Karpas-422 (cell line): ENCODE measurements at regions not wholly inside any gene's neighbourhood (a gene's known extent, or its start where the extent isn't known, plus 50 kb on each side); places are given as distances from the start of the nearest gene placed in this dataset.

ENCODE experiments used
- DNase-seq: peaks from one replicate; pipeline ENCODE4 v3.0.0-alpha.2; 2015
- H2AFZ ChIP-seq: fragments of 200-600 bp; sonication (generic); 2 replicates; pipeline ENCODE4 v1.6.1; 2014; ENCODE audit warnings: antibody characterized with exemption, low read length, mixed read lengths
- H3K27ac ChIP-seq: fragments of 200-600 bp; sonication (generic); 2 replicates; pipeline ENCODE4 v1.5.1; 2014; ENCODE audit warnings: mild to moderate bottlenecking, low read length, moderate library complexity
- H3K27me3 ChIP-seq: fragments of 200-600 bp; sonication (generic); 2 replicates; pipeline ENCODE4 v1.6.1; 2014; ENCODE audit warnings: low read length, mixed read lengths
- H3K36me3 ChIP-seq: fragments of 200-600 bp; sonication (generic); 2 replicates; pipeline ENCODE4 v1.6.1; 2014; ENCODE audit warnings: low read length, mixed read lengths; ENCODE audit not compliant: insufficient read depth
- H3K4me1 ChIP-seq: fragments of 200-600 bp; sonication (generic); 2 replicates; pipeline ENCODE4 v1.6.1; 2014; ENCODE audit warnings: mild to moderate bottlenecking, low read length, mixed read lengths
- H3K4me2 ChIP-seq: fragments of 200-600 bp; sonication (generic); 2 replicates; pipeline ENCODE4 v1.6.1; 2014; ENCODE audit warnings: low read length, low read depth, mild to moderate bottlenecking; ENCODE audit not compliant: poor library complexity, severe bottlenecking
- H3K4me3 ChIP-seq: fragments of 200-600 bp; sonication (generic); 2 replicates; pipeline ENCODE4 v1.5.1; 2014; ENCODE audit warnings: mild to moderate bottlenecking, antibody characterized with exemption, low read length, mixed read lengths
- H3K79me2 ChIP-seq: fragments of 200-600 bp; sonication (generic); 2 replicates; pipeline ENCODE4 v1.6.1; 2014; ENCODE audit warnings: mild to moderate bottlenecking, low read length, mixed read lengths
- H3K9ac ChIP-seq: fragments of 200-600 bp; sonication (generic); 2 replicates; pipeline ENCODE4 v1.6.0; 2014; ENCODE audit warnings: low read length
- H3K9me2 ChIP-seq: fragments of 200-600 bp; sonication (generic), shearing (Covaris generic); replicated peaks from 2 replicates; pipeline ENCODE4 v1.6.0; 2014; ENCODE audit warnings: mild to moderate bottlenecking, low read length, moderate library complexity; ENCODE audit not compliant: insufficient read depth
- H3K9me3 ChIP-seq: fragments of 300-700, 200-600 bp; sonication (generic); 2 replicates; pipeline ENCODE4 v1.6.1; 2014; ENCODE audit warnings: low read length, mixed read lengths
- H4K20me1 ChIP-seq: fragments of 200-600 bp; sonication (generic); 2 replicates; pipeline ENCODE4 v1.6.1; 2014; ENCODE audit warnings: mild to moderate bottlenecking, antibody characterized with exemption, low read length, low read depth; ENCODE audit not compliant: insufficient read depth

DNA sequence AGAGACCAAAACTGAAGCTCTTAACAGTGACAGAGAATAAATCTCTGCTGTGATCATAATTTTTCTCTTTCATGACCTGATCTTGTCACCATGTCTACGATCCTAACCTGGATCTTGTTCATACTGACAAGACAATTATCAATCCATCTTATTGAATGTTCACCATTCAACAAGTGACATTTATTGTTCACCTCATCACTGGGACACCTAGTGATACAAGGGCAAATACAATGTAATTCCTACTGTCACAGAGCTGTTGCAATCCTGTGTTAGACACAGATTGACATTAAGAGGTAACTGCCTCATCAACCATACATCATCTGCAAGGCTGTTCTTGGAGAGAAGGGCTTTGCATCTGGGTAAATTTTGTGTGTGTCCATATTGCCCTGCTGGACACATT lies 942.4 kb upstream of the PRR20A start:
- DNase-seq, result no peak
- Histone ChIP-seq H3K9me3 (peaks cover 24% of the 10 kb centered on the region), H3K4me2 (no peak overlapping the region), H3K4me1 (no peaks in the 10 kb centered on the region), H3K36me3 (no peaks in the 10 kb centered on the region), H3K27ac (no peak overlapping the region), H3K4me3 (no peak overlapping the region), H2AFZ (no peak overlapping the region), H3K27me3 (no peaks in the 10 kb centered on the region), H3K79me2 (no peaks in the 10 kb centered on the region), H4K20me1 (no peaks in the 10 kb centered on the region), H3K9me2 (no peaks in the 10 kb centered on the region), H3K9ac (no peak overlapping the region)

DNA sequence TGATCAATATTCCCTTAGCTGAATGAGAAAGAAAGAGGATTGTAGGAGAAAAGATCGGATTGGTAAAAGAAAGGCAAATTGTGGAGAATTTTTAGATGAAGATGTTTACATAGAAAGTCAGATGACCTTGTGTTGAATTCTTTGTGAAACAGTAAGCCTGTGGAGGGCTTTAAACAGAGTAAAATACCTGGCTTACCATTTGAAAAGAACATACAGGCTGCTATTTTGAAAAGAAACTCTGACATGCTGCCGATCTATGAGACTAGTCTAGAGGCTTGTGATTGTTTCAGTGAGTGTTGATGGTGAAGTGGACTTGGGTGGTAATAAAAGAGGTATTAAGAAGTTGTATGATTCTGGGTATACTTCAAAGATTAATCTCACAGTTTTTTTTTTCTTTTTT lies 938.9 kb upstream of the PRR20A start:
- no peaks in the 10 kb centered on the region for H3K4me1 ChIP-seq
- peaks cover 34% of the 10 kb centered on the region for H3K9me3 ChIP-seq
- no peak overlapping the region for H3K4me3 ChIP-seq
- H3K27me3 ChIP-seq, result no peaks in the 10 kb centered on the region
- H3K9me2 ChIP-seq, result no peaks in the 10 kb centered on the region
- H3K9ac ChIP-seq, result no peak overlapping the region
- no peaks in the 10 kb centered on the region for H3K36me3 ChIP-seq
- H4K20me1 ChIP-seq, result no peaks in the 10 kb centered on the region
- no peak overlapping the region for H2AFZ ChIP-seq
- H3K27ac ChIP-seq, result no peak overlapping the region
- H3K79me2 ChIP-seq, result no peaks in the 10 kb centered on the region
- DNase-seq, result no peak
- no peak overlapping the region for H3K4me2 ChIP-seq

DNA sequence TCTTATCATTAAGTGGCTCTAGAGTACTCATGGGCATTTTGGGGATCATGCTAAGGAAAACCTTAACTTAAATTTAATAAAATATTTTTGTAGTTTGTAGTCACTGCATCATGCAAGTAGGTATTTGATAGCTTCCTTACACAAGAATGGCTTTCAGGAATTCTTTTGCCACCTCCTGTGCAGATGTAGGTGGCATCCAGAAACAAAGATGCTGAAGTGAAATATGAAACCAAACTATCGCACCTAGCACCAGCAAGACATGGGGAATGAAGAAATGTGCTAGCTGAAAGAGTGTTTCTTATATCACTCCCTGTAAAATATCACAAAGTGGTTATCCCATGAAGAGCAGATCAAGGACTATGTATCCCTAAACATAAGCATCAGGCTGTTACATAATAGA lies 924.5 kb upstream of the PRR20A start:
- no peaks in the 10 kb centered on the region for H3K4me1 ChIP-seq
- no peaks in the 10 kb centered on the region for H4K20me1 ChIP-seq
- no peak overlapping the region for H3K4me2 ChIP-seq
- H3K27ac ChIP-seq, result no peak overlapping the region
- no peak overlapping the region for H2AFZ ChIP-seq
- H3K27me3 ChIP-seq, result no peaks in the 10 kb centered on the region
- peaks cover 45% of the 10 kb centered on the region for H3K9me3 ChIP-seq
- no peaks in the 10 kb centered on the region for H3K79me2 ChIP-seq
- DNase-seq, result no peak
- H3K9me2 ChIP-seq, result no peaks in the 10 kb centered on the region
- H3K36me3 ChIP-seq, result no peaks in the 10 kb centered on the region
- no peak overlapping the region for H3K4me3 ChIP-seq
- no peak overlapping the region for H3K9ac ChIP-seq

GRCh38 chr13:56247692-56248091 lies 893.0 kb upstream of the PRR20A start:
- H3K4me2 ChIP-seq, result no peak overlapping the region
- DNase-seq, result no peak
- no peaks in the 10 kb centered on the region for H3K79me2 ChIP-seq
- H3K9me2 ChIP-seq, result no peaks in the 10 kb centered on the region
- H3K9me3 ChIP-seq, result peaks cover 49% of the 10 kb centered on the region
- no peaks in the 10 kb centered on the region for H3K4me1 ChIP-seq
- H3K9ac ChIP-seq, result no peak overlapping the region
- H3K36me3 ChIP-seq, result no peaks in the 10 kb centered on the region
- no peak overlapping the region for H3K4me3 ChIP-seq
- H3K27me3 ChIP-seq, result no peaks in the 10 kb centered on the region
- no peaks in the 10 kb centered on the region for H4K20me1 ChIP-seq
- no peak overlapping the region for H3K27ac ChIP-seq
- H2AFZ ChIP-seq, result no peak overlapping the region

DNA sequence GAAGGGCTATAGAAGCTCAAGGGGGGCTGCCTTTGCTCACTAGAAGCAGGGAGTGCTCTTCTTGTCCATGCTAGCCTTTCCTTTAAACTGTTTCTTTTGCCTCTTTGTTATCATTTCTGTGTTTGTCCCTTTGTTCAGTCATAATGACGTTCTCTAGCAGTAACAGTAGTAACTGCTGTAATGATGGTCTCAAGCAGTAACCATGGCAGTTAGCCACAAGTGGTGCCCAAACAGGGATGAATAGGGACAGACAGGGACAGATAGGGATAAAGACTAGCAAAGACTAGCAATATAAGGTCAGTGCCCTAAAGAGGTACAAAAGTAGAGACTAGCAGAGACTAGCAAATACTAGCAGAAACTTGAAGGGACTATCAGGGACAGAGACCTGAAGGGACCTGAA lies 869.0 kb upstream of the PRR20A start:
- no peaks in the 10 kb centered on the region for H4K20me1 ChIP-seq
- no peak overlapping the region for H2AFZ ChIP-seq
- H3K9ac ChIP-seq, result no peak overlapping the region
- no peaks in the 10 kb centered on the region for H3K4me1 ChIP-seq
- no peak for DNase-seq
- H3K27me3 ChIP-seq, result no peaks in the 10 kb centered on the region
- no peak overlapping the region for H3K4me3 ChIP-seq
- H3K36me3 ChIP-seq, result no peaks in the 10 kb centered on the region
- H3K79me2 ChIP-seq, result no peaks in the 10 kb centered on the region
- H3K9me2 ChIP-seq, result no peaks in the 10 kb centered on the region
- H3K4me2 ChIP-seq, result no peak overlapping the region
- H3K27ac ChIP-seq, result no peak overlapping the region
- H3K9me3 ChIP-seq, result peaks cover 29% of the 10 kb centered on the region

DNA sequence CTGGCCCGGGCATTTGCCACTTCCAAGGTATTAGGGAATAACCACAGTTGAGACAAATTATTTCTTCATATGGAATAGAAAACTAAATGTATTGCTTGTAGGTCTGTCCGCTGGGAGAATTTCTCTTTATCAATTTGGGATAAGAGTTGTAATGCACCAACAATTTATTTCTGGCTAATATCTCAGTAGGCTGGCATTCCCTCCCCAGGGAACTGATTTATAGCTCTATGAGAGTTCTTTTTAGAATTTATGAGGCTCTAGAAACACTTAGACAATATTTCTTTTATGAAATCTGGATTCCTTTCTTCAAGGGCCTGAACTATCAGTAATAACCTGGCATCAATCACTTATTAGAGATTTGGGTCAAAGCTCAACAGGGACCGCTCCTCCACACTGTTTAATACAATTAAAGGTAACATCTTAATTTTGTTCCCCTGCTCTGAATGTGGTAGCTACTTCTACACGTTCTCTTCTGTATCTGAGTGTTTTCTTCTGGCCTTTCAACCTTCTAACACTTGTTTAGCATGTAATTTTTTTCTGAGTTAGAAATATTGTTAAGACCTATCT lies 857.4 kb upstream of the PRR20A start:
- no peak for DNase-seq
- Histone ChIP-seq H3K79me2 (no peaks in the 10 kb centered on the region), H3K9me3 (peaks cover 37% of the 10 kb centered on the region), H3K9me2 (no peaks in the 10 kb centered on the region), H2AFZ (no peak overlapping the region), H3K27me3 (no peaks in the 10 kb centered on the region), H4K20me1 (no peaks in the 10 kb centered on the region), H3K9ac (no peak overlapping the region), H3K4me3 (no peak overlapping the region), H3K36me3 (no peaks in the 10 kb centered on the region), H3K27ac (no peak overlapping the region), H3K4me2 (no peak overlapping the region), H3K4me1 (no peaks in the 10 kb centered on the region)

DNA sequence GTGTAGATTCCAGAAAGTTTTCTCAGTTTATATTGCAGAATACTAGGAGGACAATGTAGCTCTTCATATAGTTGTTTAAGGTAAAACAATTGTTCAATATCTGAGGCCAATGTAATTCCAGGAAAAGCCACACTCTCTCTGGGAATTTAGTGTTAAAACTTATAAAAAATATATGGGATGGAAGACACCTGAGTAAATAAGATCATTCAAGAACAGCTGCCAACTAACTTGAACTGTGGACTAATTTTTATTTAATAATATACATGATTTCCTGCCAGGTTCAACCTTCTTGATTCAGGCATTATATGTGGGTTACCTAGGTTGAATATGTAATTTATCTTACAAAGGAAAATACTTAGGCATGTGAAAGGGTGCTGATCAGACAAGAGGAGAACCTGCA lies 841.1 kb upstream of the PRR20A start:
- H3K79me2 ChIP-seq, result no peaks in the 10 kb centered on the region
- H3K36me3 ChIP-seq, result no peaks in the 10 kb centered on the region
- H3K9me3 ChIP-seq, result peaks cover 32% of the 10 kb centered on the region
- no peak overlapping the region for H3K9ac ChIP-seq
- H3K9me2 ChIP-seq, result no peaks in the 10 kb centered on the region
- no peak overlapping the region for H2AFZ ChIP-seq
- H4K20me1 ChIP-seq, result no peaks in the 10 kb centered on the region
- H3K4me3 ChIP-seq, result no peak overlapping the region
- H3K27me3 ChIP-seq, result no peaks in the 10 kb centered on the region
- no peaks in the 10 kb centered on the region for H3K4me1 ChIP-seq
- DNase-seq, result no peak
- no peak overlapping the region for H3K4me2 ChIP-seq
- H3K27ac ChIP-seq, result no peak overlapping the region

DNA sequence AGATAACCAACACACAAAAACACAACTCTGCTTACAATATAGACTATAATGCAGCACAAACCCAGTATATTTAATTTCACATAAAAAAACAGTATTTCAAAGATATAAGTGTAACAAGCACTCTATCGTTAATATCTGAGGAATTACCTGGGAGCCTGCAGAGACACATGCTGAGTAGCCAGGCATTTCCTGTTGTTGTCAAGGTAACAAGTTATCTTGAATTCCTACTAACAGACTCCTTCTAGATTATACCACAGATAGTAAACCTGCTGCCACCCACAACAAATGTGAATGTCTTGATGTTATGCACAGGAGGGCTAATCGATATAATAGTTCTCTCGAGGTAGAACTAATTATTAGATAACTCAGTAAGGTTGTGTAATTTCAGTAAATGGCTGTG lies 826.0 kb upstream of the PRR20A start:
- H3K9me3 ChIP-seq, result peaks cover 51% of the 10 kb centered on the region
- H3K27ac ChIP-seq, result no peak overlapping the region
- no peaks in the 10 kb centered on the region for H3K79me2 ChIP-seq
- H3K4me2 ChIP-seq, result no peak overlapping the region
- H3K9ac ChIP-seq, result no peak overlapping the region
- no peak overlapping the region for H2AFZ ChIP-seq
- no peaks in the 10 kb centered on the region for H3K4me1 ChIP-seq
- no peaks in the 10 kb centered on the region for H3K9me2 ChIP-seq
- H3K4me3 ChIP-seq, result no peak overlapping the region
- H4K20me1 ChIP-seq, result no peaks in the 10 kb centered on the region
- H3K36me3 ChIP-seq, result no peaks in the 10 kb centered on the region
- DNase-seq, result no peak
- H3K27me3 ChIP-seq, result no peaks in the 10 kb centered on the region

GRCh38 chr13:56317841-56318240 lies 822.9 kb upstream of the PRR20A start:
- Histone ChIP-seq H4K20me1 (no peaks in the 10 kb centered on the region), H3K79me2 (no peaks in the 10 kb centered on the region), H3K36me3 (no peaks in the 10 kb centered on the region), H3K27ac (no peak overlapping the region), H3K27me3 (no peaks in the 10 kb centered on the region), H3K9me3 (peaks cover 49% of the 10 kb centered on the region), H3K4me3 (no peak overlapping the region), H3K4me1 (no peaks in the 10 kb centered on the region), H3K9ac (no peak overlapping the region), H3K4me2 (no peak overlapping the region), H3K9me2 (no peaks in the 10 kb centered on the region), H2AFZ (no peak overlapping the region)
- no peak for DNase-seq
